Activated T-cell treated with anti-CD3 and anti-CD28 coated beads, Interleukin-2, amount 50 U/mL, for 1 hour (primary cell): ENCODE measurements at regions not wholly inside any gene's neighbourhood (a gene's known extent, or its start where the extent isn't known, plus 50 kb on each side); places are given as distances from the start of the nearest gene placed in this dataset.

Source experiments
- DNase-seq: peaks from one replicate; pipeline ENCODE4 v3.0.0-alpha.2; 2020

GRCh38 chr3:13688034-13688433, 139.1 kb downstream of the FBLN2 start:
- no peak for DNase-seq
